ENCODE measurements at regions not wholly inside any gene's neighbourhood (a gene's known extent, or its start where the extent isn't known, plus 50 kb on each side); places are given as distances from the start of the nearest gene placed in this dataset.
"Not testable (repeated sequence)": the region's sequence is repeated elsewhere in the genome, so short reads cannot be mapped to it uniquely, and the experiment has no call there.

DNA sequence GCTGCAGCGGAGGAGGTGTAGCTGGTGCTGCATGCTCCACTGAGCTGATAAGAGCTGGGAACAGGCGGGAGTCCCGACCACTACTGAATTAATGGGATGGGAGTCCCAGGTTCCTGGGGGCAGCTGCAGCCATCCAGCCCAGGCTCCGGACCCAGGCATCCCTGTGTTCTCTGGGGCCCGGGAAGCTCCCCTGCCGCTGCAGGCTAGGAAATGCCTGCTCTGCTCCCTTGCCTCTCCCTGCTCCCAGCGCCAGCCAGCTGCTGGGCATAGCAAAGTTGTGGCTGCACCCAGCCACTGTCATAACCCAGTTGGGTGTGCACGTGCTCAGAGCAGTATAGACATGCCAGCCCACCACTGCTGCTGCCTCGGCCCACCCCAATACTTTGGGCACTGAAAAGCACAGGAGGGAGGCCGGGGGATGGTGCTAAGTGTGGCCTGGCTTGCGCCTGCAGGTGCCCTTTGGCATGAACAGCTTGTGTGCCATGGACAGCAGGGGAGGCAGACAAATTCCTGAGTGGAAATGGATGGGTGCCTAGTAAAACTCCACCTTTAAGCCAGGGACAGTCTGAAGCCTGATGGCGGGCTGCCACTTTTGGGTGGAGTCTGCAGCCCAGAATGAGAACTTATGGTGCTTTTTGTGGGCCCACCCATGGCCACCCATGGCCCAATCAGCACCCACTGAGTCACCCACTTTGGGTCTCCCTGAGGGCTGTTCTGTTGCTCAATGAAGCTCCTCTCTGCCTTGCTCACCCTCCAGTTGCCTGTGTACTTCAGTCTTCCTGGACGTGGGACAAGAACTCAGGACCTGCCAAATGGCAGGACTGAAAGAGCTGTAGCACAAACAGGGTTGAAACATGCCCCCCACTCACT is 219.3 kb upstream of the TMEFF2 start:
- DNase-seq (ENCODE audit: low spot score), result no peak

DNA sequence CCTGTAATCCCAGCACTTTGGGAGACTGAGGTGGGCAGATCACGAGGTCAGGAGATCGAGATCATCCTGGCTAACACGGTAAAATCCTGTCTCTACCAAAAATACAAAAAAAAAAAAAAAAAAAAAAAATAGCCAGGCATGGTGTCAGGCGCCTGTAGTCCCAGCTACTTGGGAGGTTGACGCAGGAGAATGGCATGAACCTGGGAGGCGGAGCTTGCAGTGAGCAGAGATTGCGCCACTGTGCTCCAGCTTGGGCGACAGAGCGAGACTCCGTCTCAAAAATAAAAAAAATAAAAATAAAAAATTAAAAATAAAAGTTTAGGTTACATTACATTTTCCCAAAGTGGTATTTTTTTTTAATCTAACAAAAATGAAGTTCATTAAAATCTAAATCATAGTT is 218.1 kb upstream of the TMEFF2 start:
- WGBS (ENCODE audit: low lambda C conversion rate, missing lambda C conversion rate), result 91% methylated on average over 10 of the region's 10 CpGs

More for the DNA sequence above, 219.3 kb upstream of the TMEFF2 start:
- H2AFZ ChIP-seq, result no peak overlapping the region
- no peak overlapping the region for H3K27ac ChIP-seq
- no peaks in the 10 kb centered on the region for H3K4me1 ChIP-seq (ENCODE audit: insufficient read depth)
- no peaks in the 10 kb centered on the region for H3K79me2 ChIP-seq
- WGBS (ENCODE audit: low lambda C conversion rate, missing lambda C conversion rate), result 91% methylated on average over 13 of the region's 13 CpGs
- H3K36me3 ChIP-seq (replicated peaks; ENCODE audit: insufficient read depth, low read depth), result no peaks in the 10 kb centered on the region
- no peaks in the 10 kb centered on the region for H3K9me2 ChIP-seq (replicated peaks; ENCODE audit: insufficient read depth)
- H3K4me3 ChIP-seq, result no peak overlapping the region
- no peak overlapping the region for H3K4me2 ChIP-seq
- H4K20me1 ChIP-seq (ENCODE audit: insufficient read depth, poor library complexity, severe bottlenecking), result no peaks in the 10 kb centered on the region
- TF ChIP-seq, protein P1, sequence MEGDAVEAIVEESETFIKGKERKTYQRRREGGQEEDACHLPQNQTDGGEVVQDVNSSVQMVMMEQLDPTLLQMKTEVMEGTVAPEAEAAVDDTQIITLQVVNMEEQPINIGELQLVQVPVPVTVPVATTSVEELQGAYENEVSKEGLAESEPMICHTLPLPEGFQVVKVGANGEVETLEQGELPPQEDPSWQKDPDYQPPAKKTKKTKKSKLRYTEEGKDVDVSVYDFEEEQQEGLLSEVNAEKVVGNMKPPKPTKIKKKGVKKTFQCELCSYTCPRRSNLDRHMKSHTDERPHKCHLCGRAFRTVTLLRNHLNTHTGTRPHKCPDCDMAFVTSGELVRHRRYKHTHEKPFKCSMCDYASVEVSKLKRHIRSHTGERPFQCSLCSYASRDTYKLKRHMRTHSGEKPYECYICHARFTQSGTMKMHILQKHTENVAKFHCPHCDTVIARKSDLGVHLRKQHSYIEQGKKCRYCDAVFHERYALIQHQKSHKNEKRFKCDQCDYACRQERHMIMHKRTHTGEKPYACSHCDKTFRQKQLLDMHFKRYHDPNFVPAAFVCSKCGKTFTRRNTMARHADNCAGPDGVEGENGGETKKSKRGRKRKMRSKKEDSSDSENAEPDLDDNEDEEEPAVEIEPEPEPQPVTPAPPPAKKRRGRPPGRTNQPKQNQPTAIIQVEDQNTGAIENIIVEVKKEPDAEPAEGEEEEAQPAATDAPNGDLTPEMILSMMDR (IDR thresholded peaks at IDR 0.05; ENCODE audit: poor library complexity), result no peak
- no peaks in the 10 kb centered on the region for H3K9me3 ChIP-seq (ENCODE audit: low read depth)
- H3K27me3 ChIP-seq, result no peaks in the 10 kb centered on the region

DNA sequence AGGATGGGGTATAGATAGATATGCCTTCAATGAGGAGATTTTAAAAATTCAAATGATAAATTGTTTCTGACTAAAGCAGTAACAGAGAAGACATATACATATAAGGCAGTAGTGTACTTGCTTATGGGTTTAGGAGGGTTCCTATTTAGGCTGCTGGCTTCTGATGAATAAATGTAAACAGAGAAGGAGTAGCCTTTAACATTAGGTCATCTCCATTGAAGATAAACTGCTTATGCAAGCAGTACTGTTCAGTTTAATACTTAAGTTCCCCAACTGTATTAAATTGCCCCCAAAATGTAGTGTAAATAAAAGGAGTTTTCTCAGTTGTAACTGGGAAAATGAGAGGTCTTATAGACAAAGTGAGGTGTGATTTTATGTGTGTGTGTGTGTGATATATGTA is 217.7 kb upstream of the TMEFF2 start:
- no peaks in the 10 kb centered on the region for H3K36me3 ChIP-seq (replicated peaks; ENCODE audit: insufficient read depth, low read depth)
- no peaks in the 10 kb centered on the region for H4K20me1 ChIP-seq (ENCODE audit: insufficient read depth, poor library complexity, severe bottlenecking)
- TF ChIP-seq EZH2 (IDR thresholded peaks at IDR 0.05; ENCODE audit: borderline replicate concordance) (no peak), EZH2phosphoT487 (IDR thresholded peaks at IDR 0.05; ENCODE audit: low read depth, severe bottlenecking, unreplicated experiment) (no peak)
- TF ChIP-seq, protein P1 (IDR thresholded peaks at IDR 0.05; ENCODE audit: poor library complexity), result no peak
- H3K4me2 ChIP-seq, result no peak overlapping the region
- no peaks in the 10 kb centered on the region for H3K27me3 ChIP-seq
- no peaks in the 10 kb centered on the region for H3K79me2 ChIP-seq
- no peaks in the 10 kb centered on the region for H3K4me1 ChIP-seq (ENCODE audit: insufficient read depth)
- H2AFZ ChIP-seq, result no peak overlapping the region
- no peak overlapping the region for H3K4me3 ChIP-seq
- no peak for DNase-seq (ENCODE audit: low spot score)
- H3K9me3 ChIP-seq (ENCODE audit: low read depth), result no peaks in the 10 kb centered on the region
- no peaks in the 10 kb centered on the region for H3K9me2 ChIP-seq (replicated peaks; ENCODE audit: insufficient read depth)
- no peak overlapping the region for H3K27ac ChIP-seq

More for the DNA sequence above, 218.1 kb upstream of the TMEFF2 start:
- not testable (repeated sequence) for H3K9me3 ChIP-seq (ENCODE audit: low read depth); H3K4me3 ChIP-seq; H2AFZ ChIP-seq; DNase-seq (ENCODE audit: low spot score); H3K27me3 ChIP-seq; H3K4me2 ChIP-seq; H4K20me1 ChIP-seq (ENCODE audit: insufficient read depth, poor library complexity, severe bottlenecking); H3K4me1 ChIP-seq (ENCODE audit: insufficient read depth); H3K9me2 ChIP-seq (replicated peaks; ENCODE audit: insufficient read depth); H3K79me2 ChIP-seq; H3K27ac ChIP-seq; H3K36me3 ChIP-seq (replicated peaks; ENCODE audit: insufficient read depth, low read depth)

DNA sequence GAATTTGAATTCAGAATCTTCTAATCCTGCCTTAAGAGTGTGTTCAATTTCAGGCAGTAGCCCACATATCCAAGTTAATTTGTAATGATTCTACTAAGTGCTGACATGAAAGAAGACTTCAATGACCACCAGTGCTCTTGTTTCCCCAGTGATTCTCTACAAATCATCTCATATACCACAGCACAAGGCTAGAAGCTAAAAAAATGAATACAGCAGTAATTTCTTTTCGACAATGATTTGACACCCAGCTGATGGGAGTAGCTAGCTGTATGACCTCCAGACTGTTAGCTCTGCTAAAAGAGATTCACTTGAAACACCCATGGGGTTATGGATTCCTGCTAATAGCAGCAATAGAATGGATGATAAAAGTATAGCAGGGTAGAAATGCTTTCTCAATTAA is 217.0 kb upstream of the TMEFF2 start:
- no peak overlapping the region for H3K4me2 ChIP-seq
- TF ChIP-seq EZH2phosphoT487 (IDR thresholded peaks at IDR 0.05; ENCODE audit: low read depth, severe bottlenecking, unreplicated experiment) (no peak), EZH2 (IDR thresholded peaks at IDR 0.05; ENCODE audit: borderline replicate concordance) (no peak)
- TF ChIP-seq, protein P1 (IDR thresholded peaks at IDR 0.05; ENCODE audit: poor library complexity), result no peak
- H3K4me3 ChIP-seq, result no peak overlapping the region
- no peaks in the 10 kb centered on the region for H3K4me1 ChIP-seq (ENCODE audit: insufficient read depth)
- H3K79me2 ChIP-seq, result no peaks in the 10 kb centered on the region
- no peak overlapping the region for H2AFZ ChIP-seq
- no peaks in the 10 kb centered on the region for H3K36me3 ChIP-seq (replicated peaks; ENCODE audit: insufficient read depth, low read depth)
- H3K27ac ChIP-seq, result no peak overlapping the region
- H3K9me2 ChIP-seq (replicated peaks; ENCODE audit: insufficient read depth), result no peaks in the 10 kb centered on the region
- DNase-seq (ENCODE audit: low spot score), result no peak
- no peaks in the 10 kb centered on the region for H3K27me3 ChIP-seq
- H4K20me1 ChIP-seq (ENCODE audit: insufficient read depth, poor library complexity, severe bottlenecking), result no peaks in the 10 kb centered on the region
- H3K9me3 ChIP-seq (ENCODE audit: low read depth), result no peaks in the 10 kb centered on the region
- WGBS (ENCODE audit: low lambda C conversion rate, missing lambda C conversion rate), result 89% methylated on average over 1 of the region's 1 CpG

Data from hepatocyte (in vitro differentiated cells).